ENCODE measurements at regions not wholly inside any gene's neighbourhood (a gene's known extent, or its start where the extent isn't known, plus 50 kb on each side); places are given as distances from the start of the nearest gene placed in this dataset.

DNA sequence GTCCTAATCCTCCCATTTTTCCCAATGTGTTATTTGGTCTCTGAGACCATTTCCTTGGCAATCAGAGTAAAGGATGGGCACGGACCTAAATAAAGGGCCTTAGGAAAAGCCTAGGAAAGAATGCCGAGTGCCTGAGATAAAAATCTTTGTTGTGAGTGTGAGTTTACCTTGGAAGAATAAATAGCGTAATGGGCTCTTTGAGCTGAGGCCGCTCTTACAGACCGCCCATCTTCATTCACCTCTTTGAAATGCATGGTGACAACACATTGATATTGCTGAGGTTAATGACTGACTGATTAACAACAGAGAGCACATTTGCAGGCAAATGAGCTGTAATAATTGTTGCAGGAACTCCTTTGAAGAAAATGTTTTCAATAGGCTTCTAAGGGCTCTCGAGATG lies 1967.1 kb upstream of the WWC1 start:
- TF ChIP-seq, protein P1, sequence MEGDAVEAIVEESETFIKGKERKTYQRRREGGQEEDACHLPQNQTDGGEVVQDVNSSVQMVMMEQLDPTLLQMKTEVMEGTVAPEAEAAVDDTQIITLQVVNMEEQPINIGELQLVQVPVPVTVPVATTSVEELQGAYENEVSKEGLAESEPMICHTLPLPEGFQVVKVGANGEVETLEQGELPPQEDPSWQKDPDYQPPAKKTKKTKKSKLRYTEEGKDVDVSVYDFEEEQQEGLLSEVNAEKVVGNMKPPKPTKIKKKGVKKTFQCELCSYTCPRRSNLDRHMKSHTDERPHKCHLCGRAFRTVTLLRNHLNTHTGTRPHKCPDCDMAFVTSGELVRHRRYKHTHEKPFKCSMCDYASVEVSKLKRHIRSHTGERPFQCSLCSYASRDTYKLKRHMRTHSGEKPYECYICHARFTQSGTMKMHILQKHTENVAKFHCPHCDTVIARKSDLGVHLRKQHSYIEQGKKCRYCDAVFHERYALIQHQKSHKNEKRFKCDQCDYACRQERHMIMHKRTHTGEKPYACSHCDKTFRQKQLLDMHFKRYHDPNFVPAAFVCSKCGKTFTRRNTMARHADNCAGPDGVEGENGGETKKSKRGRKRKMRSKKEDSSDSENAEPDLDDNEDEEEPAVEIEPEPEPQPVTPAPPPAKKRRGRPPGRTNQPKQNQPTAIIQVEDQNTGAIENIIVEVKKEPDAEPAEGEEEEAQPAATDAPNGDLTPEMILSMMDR (IDR thresholded peaks at IDR 0.05; ENCODE audit: insufficient read depth, low read length, severe bottlenecking): no peak
- Histone ChIP-seq H3K36me3 (ENCODE audit: control insufficient read depth, insufficient read depth, low read length) (no peaks in the 10 kb centered on the region), H3K4me3 (ENCODE audit: low read depth, low read length) (no peak overlapping the region), H3K27me3 (ENCODE audit: control insufficient read depth, insufficient read depth, low read length) (no peaks in the 10 kb centered on the region)
- FAIRE-seq (no peak), DNase-seq (ENCODE audit: low read depth) (no peak)

DNA sequence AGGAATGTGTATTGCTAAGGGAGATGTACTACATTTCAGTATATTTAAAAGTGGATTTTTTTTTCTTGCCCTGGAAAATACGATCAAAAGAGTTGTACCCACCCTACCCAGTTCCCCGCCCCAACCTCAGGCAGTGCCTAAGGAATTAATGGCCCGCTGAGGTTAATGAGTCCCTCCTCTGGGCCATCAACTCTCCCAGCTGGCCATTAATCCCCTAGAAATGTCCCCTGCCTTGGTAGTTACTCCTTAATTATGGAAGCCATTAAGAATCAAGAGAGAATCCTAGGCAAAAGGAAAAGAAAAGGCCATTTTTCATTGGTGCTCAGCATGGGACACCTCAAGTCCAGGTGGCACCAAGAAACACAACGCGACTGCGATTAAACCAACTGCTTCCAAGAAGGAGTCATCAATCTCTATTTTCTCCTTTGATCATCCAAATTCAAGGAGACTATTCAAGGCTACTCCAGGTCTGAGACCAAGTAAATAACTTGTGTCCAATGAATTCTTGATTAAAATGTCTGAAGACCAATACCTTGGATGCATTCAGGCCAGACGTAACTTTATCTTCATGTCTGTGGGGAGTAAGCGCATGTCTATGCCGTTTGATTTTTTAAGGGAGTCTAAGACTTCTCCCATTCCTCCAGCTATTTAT lies 1962.2 kb upstream of the WWC1 start:
- FAIRE-seq: no peak
- TF ChIP-seq, protein P1 (IDR thresholded peaks at IDR 0.05; ENCODE audit: insufficient read depth, low read length, severe bottlenecking): no peak
- Histone ChIP-seq H3K27me3 (ENCODE audit: control insufficient read depth, insufficient read depth, low read length) (no peaks in the 10 kb centered on the region), H3K36me3 (ENCODE audit: control insufficient read depth, insufficient read depth, low read length) (no peaks in the 10 kb centered on the region), H3K4me3 (ENCODE audit: low read depth, low read length) (no peak overlapping the region)
- no peak for DNase-seq (ENCODE audit: low read depth)

DNA sequence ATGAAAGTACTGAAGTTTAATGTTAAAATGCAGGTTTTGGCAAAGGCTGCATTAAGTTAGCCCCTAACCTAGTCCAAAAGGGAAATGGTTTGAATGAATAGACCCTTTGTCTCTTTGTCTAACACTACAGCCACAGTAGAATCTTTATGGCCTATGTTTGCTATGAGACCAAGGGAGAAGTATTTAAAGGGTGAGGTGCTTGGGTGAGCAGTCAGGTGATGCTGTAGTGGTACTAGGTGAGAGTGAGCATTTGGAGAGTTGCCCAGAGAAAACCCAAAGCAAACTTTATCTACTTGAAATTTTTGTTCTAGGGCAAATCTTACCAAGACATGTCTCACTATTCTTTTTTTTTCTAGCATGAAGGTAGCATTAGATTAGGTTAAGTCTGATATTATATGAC lies 1961.4 kb upstream of the WWC1 start:
- no peak overlapping the region for H3K4me3 ChIP-seq (ENCODE audit: low read depth, low read length)
- H3K36me3 ChIP-seq (ENCODE audit: control insufficient read depth, insufficient read depth, low read length): no peaks in the 10 kb centered on the region
- DNase-seq (ENCODE audit: low read depth) (no peak), FAIRE-seq (no peak)
- TF ChIP-seq, protein P1 (IDR thresholded peaks at IDR 0.05; ENCODE audit: insufficient read depth, low read length, severe bottlenecking): no peak
- H3K27me3 ChIP-seq (ENCODE audit: control insufficient read depth, insufficient read depth, low read length): no peaks in the 10 kb centered on the region

DNA sequence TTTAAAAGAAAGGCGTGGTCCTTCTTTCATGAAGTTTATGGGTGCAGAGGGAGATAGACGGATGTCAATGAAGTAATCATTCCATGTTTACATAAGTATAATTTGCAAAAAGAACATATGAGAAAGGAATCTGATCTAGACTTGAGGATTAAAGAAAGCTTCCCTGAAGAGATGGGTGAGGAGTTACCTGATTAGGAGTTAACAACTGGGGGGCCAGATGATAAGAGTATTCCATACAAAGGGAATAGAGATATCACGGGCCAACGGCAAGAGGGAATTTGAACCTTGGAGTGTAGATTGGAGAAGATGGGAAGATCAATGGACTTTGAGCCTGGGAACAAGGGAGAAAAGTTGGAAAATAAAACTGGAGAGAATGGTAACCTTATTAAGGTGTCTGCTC lies 1959.9 kb upstream of the WWC1 start:
- TF ChIP-seq, protein P1 (IDR thresholded peaks at IDR 0.05; ENCODE audit: insufficient read depth, low read length, severe bottlenecking): no peak
- no peaks in the 10 kb centered on the region for H3K27me3 ChIP-seq (ENCODE audit: control insufficient read depth, insufficient read depth, low read length)
- H3K36me3 ChIP-seq (ENCODE audit: control insufficient read depth, insufficient read depth, low read length): no peaks in the 10 kb centered on the region
- no peak overlapping the region for H3K4me3 ChIP-seq (ENCODE audit: low read depth, low read length)
- DNase-seq (ENCODE audit: low read depth): no peak
- no peak for FAIRE-seq

DNA sequence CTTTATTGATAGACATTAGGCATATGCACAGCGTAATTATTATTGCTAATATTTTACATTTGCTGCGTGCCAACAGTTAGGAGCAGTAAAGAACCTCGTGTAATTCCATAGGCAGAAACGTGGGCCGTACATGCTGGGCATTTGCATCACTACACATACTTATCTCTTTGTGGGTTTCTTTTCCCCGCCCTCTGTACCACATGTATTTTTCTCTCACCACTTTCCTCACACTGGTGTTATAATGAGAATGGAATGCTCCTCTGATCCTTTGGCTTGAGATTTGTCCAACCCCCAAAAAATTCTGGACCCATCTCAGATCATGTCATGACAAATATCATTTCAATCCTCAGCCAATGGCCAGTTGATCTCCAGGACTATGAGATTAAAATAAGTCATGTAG lies 1952.6 kb upstream of the WWC1 start:
- FAIRE-seq: no peak
- no peak for DNase-seq (ENCODE audit: low read depth)

More for the DNA sequence above, 1952.6 kb upstream of the WWC1 start:
- Histone ChIP-seq H3K36me3 (ENCODE audit: control insufficient read depth, insufficient read depth, low read length) (no peaks in the 10 kb centered on the region), H3K27me3 (ENCODE audit: control insufficient read depth, insufficient read depth, low read length) (no peaks in the 10 kb centered on the region), H3K4me3 (ENCODE audit: low read depth, low read length) (no peak overlapping the region)
- TF ChIP-seq, protein P1 (IDR thresholded peaks at IDR 0.05; ENCODE audit: insufficient read depth, low read length, severe bottlenecking): no peak

Measured in bronchial epithelial cell (primary cell).